Hepatocyte (in vitro differentiated cells): ENCODE measurements at regions not wholly inside any gene's neighbourhood (a gene's known extent, or its start where the extent isn't known, plus 50 kb on each side); places are given as distances from the start of the nearest gene placed in this dataset.
"Not testable (repeated sequence)": the region's sequence is repeated elsewhere in the genome, so short reads cannot be mapped to it uniquely, and the experiment has no call there.

Source experiments
- EZH2 ChIP-seq: fragments of 200-600 bp; sonication (generic); IDR thresholded peaks from 2 replicates; pipeline ENCODE4 v1.6.1; 2016; ENCODE audit warnings: antibody characterized with exemption, mild to moderate bottlenecking, borderline replicate concordance
- TF ChIP-seq, protein P1 (sequence below): fragments of 200-600 bp; sonication (generic); IDR thresholded peaks from 2 replicates; pipeline ENCODE4 v1.5.1; 2016; ENCODE audit warnings: antibody characterized with exemption, mild to moderate bottlenecking; ENCODE audit not compliant: poor library complexity

DNA sequence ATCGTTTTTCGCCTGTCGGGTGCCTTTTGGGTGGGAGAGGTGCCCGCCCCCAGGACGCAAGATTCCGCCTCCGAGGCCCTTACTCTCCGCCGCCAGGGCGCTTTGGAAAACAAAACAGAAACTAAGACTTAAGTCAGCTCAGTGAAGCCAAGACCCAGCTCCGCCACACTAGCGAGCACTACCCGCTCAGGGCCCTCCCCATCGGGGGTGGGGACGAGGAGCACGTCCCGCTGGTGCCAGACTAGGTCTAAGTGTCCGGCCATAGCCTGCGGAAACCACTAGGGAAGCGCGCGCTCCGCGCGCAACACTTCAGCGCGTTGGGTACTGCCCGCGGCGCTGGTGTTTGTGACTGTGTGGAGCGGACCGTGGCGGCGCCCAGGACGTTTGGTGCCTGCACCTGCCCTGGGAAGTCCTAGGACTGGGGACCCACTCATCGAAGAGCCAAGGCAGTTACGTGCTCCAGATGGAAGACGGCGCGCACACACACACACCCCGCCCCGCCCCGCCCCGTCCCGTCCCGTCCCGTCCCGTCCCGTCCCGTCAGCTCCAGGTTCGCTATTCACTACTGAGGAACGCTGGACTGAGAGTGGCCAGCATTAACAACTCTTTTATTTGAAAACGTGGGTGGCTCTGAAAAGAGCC lies 57.6 kb upstream of the BOLA1 start:
- not testable (repeated sequence) for TF ChIP-seq EZH2
- TF ChIP-seq, protein P1, sequence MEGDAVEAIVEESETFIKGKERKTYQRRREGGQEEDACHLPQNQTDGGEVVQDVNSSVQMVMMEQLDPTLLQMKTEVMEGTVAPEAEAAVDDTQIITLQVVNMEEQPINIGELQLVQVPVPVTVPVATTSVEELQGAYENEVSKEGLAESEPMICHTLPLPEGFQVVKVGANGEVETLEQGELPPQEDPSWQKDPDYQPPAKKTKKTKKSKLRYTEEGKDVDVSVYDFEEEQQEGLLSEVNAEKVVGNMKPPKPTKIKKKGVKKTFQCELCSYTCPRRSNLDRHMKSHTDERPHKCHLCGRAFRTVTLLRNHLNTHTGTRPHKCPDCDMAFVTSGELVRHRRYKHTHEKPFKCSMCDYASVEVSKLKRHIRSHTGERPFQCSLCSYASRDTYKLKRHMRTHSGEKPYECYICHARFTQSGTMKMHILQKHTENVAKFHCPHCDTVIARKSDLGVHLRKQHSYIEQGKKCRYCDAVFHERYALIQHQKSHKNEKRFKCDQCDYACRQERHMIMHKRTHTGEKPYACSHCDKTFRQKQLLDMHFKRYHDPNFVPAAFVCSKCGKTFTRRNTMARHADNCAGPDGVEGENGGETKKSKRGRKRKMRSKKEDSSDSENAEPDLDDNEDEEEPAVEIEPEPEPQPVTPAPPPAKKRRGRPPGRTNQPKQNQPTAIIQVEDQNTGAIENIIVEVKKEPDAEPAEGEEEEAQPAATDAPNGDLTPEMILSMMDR: not testable (repeated sequence)
